Keratinocyte (primary cell): ENCODE measurements at regions not wholly inside any gene's neighbourhood (a gene's known extent, or its start where the extent isn't known, plus 50 kb on each side); places are given as distances from the start of the nearest gene placed in this dataset.

Experiments used
- EZH2 ChIP-seq: IDR thresholded peaks from one replicate; pipeline ENCODE4 v1.6.1; 2012; ENCODE audit warnings: inconsistent platforms, mild to moderate bottlenecking, low read length, moderate library complexity
- TF ChIP-seq, protein P1 (sequence below), 3 experiments: IDR thresholded peaks in 1 of 3; conservative IDR thresholded peaks in 1 of 3; optimal IDR thresholded peaks in 1 of 3; 2 replicates in 2 of 3; 3 replicates in 1 of 3; pipeline versions ENCODE3 to v1.5.1; 2011; ENCODE audit warnings: low read length in 3 of 3, mild to moderate bottlenecking in 3 of 3, moderate library complexity in 2 of 3, control low read depth in 1 of 3, inconsistent platforms in 1 of 3; ENCODE audit not compliant: insufficient read depth in 2 of 3; ENCODE audit errors: extremely low read depth in 1 of 3

GRCh38 chr2:120485096-120485495, 139.2 kb downstream of the INHBB start:
- TF ChIP-seq, protein P1, sequence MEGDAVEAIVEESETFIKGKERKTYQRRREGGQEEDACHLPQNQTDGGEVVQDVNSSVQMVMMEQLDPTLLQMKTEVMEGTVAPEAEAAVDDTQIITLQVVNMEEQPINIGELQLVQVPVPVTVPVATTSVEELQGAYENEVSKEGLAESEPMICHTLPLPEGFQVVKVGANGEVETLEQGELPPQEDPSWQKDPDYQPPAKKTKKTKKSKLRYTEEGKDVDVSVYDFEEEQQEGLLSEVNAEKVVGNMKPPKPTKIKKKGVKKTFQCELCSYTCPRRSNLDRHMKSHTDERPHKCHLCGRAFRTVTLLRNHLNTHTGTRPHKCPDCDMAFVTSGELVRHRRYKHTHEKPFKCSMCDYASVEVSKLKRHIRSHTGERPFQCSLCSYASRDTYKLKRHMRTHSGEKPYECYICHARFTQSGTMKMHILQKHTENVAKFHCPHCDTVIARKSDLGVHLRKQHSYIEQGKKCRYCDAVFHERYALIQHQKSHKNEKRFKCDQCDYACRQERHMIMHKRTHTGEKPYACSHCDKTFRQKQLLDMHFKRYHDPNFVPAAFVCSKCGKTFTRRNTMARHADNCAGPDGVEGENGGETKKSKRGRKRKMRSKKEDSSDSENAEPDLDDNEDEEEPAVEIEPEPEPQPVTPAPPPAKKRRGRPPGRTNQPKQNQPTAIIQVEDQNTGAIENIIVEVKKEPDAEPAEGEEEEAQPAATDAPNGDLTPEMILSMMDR (optimal IDR thresholded peaks at IDR 0.05 in 1 of 3, IDR thresholded peaks at IDR 0.05 in 1 of 3, conservative IDR thresholded peaks at IDR 0.05 in 1 of 3; ENCODE audit: extremely low read depth in 1 of 3, insufficient read depth in 2 of 3, low read length in 3 of 3): no peak
- no peak for TF ChIP-seq EZH2
